Sciatic nerve (tissue), 2 donors: ENCODE measurements at regions not wholly inside any gene's neighbourhood (a gene's known extent, or its start where the extent isn't known, plus 50 kb on each side); places are given as distances from the start of the nearest gene placed in this dataset.
"Not testable (repeated sequence)": the region's sequence is repeated elsewhere in the genome, so short reads cannot be mapped to it uniquely, and the experiment has no call there.

Experiments used
- ATAC-seq: fragments of 200-7000 bp; cut with Tn5 transposase; one replicate; pipeline ENCODE4 v1.9.1; 2020; ENCODE audit warnings: mild to moderate bottlenecking, moderate library complexity
- DNase-seq: peaks from one replicate; pipeline ENCODE4 v3.0.0-alpha.2; 2020; ENCODE audit warnings: low spot score
- intact Hi-C: fragments of 100-400 bp; cut with DNase I; formaldehyde crosslinking; loops from one replicate; pipeline ENCODE4 v1.14.2; 2022
- donor health status: DM: no; HTN: no; CAD: no.
- donor health status: DM: no; HTN: no; CAD: no.

GRCh38 chr9:103225702-103226646 is 230.8 kb downstream of the CYLC2 start:
- DNase-seq (no peak), ATAC-seq (no peak)
- intact Hi-C loops: no loop called here

GRCh38 chr9:103226647-103227013 is 231.5 kb downstream of the CYLC2 start:
- ATAC-seq (no peak), DNase-seq (no peak)
- intact Hi-C loops: no loop called here

- DNase-seq, intact Hi-C loops, ATAC-seq: not testable (repeated sequence)
These were observed 242.5 kb downstream of the CYLC2 start for GRCh38 chr9:103237571-103238109.

- no peak for ATAC-seq
- intact Hi-C loops: no loop called here
- no peak for DNase-seq
These were observed 246.9 kb downstream of the CYLC2 start for GRCh38 chr9:103242025-103242424.

GRCh38 chr9:103242486-103242885 is 247.4 kb downstream of the CYLC2 start:
- intact Hi-C loops: no loop called here
- ATAC-seq (no peak), DNase-seq (no peak)

GRCh38 chr9:103243553-103243952 is 248.4 kb downstream of the CYLC2 start:
- intact Hi-C loops: no loop called here
- no peak for ATAC-seq
- DNase-seq: no peak

- intact Hi-C loops: no loop called here
- no peak for ATAC-seq
- DNase-seq: no peak
These were observed 250.2 kb downstream of the CYLC2 start for GRCh38 chr9:103245369-103245768.

GRCh38 chr9:103261951-103262350 is 266.8 kb downstream of the CYLC2 start:
- intact Hi-C loops: no loop called here
- DNase-seq: no peak
- no peak for ATAC-seq

- no peak for DNase-seq
- no peak for ATAC-seq
- intact Hi-C loops: loop anchor here (2.0 kb wide), 1 partner anchor 67 kb away; no protein-coding TSS in a partner anchor
These were observed 270.9 kb downstream of the CYLC2 start for GRCh38 chr9:103266064-103266463.

GRCh38 chr9:103277240-103277639 is 282.1 kb downstream of the CYLC2 start:
- DNase-seq (no peak), ATAC-seq (no peak)
- intact Hi-C loops: no loop called here

GRCh38 chr9:103281126-103281525 is 286.0 kb downstream of the CYLC2 start:
- ATAC-seq (no peak), DNase-seq (no peak)
- intact Hi-C loops: no loop called here

- intact Hi-C loops: no loop called here
These were observed 292.2 kb downstream of the CYLC2 start for GRCh38 chr9:103287361-103287760.

GRCh38 chr9:103296189-103296588 is 301.1 kb downstream of the CYLC2 start:
- intact Hi-C loops: no loop called here

More at GRCh38 chr9:103287361-103287760, 292.2 kb downstream of the CYLC2 start:
- no peak for ATAC-seq
- no peak for DNase-seq

GRCh38 chr9:103301051-103301450 is 305.9 kb downstream of the CYLC2 start:
- intact Hi-C loops: no loop called here
- DNase-seq (no peak), ATAC-seq (no peak)

More at GRCh38 chr9:103296189-103296588, 301.1 kb downstream of the CYLC2 start:
- ATAC-seq (no peak), DNase-seq (no peak)

- intact Hi-C loops: no loop called here
These were observed 309.7 kb downstream of the CYLC2 start for GRCh38 chr9:103304797-103305196.

GRCh38 chr9:103319979-103320378 is 324.8 kb downstream of the CYLC2 start:
- DNase-seq (no peak), ATAC-seq (no peak)
- intact Hi-C loops: no loop called here

More at GRCh38 chr9:103304797-103305196, 309.7 kb downstream of the CYLC2 start:
- ATAC-seq: no peak
- no peak for DNase-seq

GRCh38 chr9:103323699-103324098 is 328.6 kb downstream of the CYLC2 start:
- intact Hi-C loops: no loop called here
- DNase-seq: no peak
- ATAC-seq: no peak

- no peak for ATAC-seq
- no peak for DNase-seq
- intact Hi-C loops: no loop called here
These were observed 340.3 kb downstream of the CYLC2 start for GRCh38 chr9:103335461-103335860.

GRCh38 chr9:103355000-103355399 is 359.9 kb downstream of the CYLC2 start:
- DNase-seq (no peak), ATAC-seq (no peak)
- intact Hi-C loops: no loop called here

GRCh38 chr9:103357980-103358379 is 362.8 kb downstream of the CYLC2 start:
- ATAC-seq, DNase-seq, intact Hi-C loops: not testable (repeated sequence)
